Gastroesophageal sphincter (tissue), 4 donors: ENCODE measurements at regions not wholly inside any gene's neighbourhood (a gene's known extent, or its start where the extent isn't known, plus 50 kb on each side); places are given as distances from the start of the nearest gene placed in this dataset.

Experiments used
- ATAC-seq: fragments of 150-250 bp; one replicate; pipeline ENCODE4 v1.9.1; 2016; ENCODE audit warnings: mild to moderate bottlenecking, moderate library complexity
- H3K27ac ChIP-seq, 4 donors: fragments of 200-600 bp; sonication (generic) in 3 of 4; 1 replicate in 3 of 4; 2 replicates in 1 of 4; pipeline ENCODE4 v1.5.1; 2016 to 2019
- H3K27me3 ChIP-seq: fragments of 200-600 bp; sonication (generic); one replicate; pipeline ENCODE4 v1.5.1; 2019
- H3K36me3 ChIP-seq, 2 donors: fragments of 200-600 bp; sonication (generic); one replicate each; pipeline ENCODE4 v1.5.1; 2019; ENCODE audit warnings: control low read depth in 1 of 2
- H3K4me1 ChIP-seq, 3 donors: fragments of 200-600 bp; sonication (generic); 1 replicate in 2 of 3; 2 replicates in 1 of 3; pipeline ENCODE4 v1.5.1; 2016 to 2019; ENCODE audit warnings: control low read depth in 2 of 3
- H3K4me3 ChIP-seq, 2 donors: fragments of 200-600 bp; sonication (generic); one replicate each; pipeline ENCODE4 v1.5.1; 2019; ENCODE audit warnings: mild to moderate bottlenecking in 1 of 2, moderate library complexity in 1 of 2
- H3K9me3 ChIP-seq, 3 donors: fragments of 200-600 bp; sonication (generic); one replicate each; pipeline ENCODE4 v1.5.1; 2017 to 2019; ENCODE audit warnings: control low read depth in 2 of 3
- CTCF ChIP-seq, 4 experiments: fragments of 200-600 bp in 2 of 4; fragments of 450-650 bp in 2 of 4; sonication (generic) in 1 of 4; IDR thresholded peaks; one replicate each; pipeline ENCODE4 v1.5.1; 2017 to 2019; ENCODE audit warnings: antibody characterized with exemption in 4 of 4, mild to moderate bottlenecking in 2 of 4, moderate library complexity in 2 of 4
- EP300 ChIP-seq: sonication (generic); formaldehyde crosslinking; IDR thresholded peaks from one replicate; pipeline ENCODE4 v1.6.1; 2017; ENCODE audit warnings: antibody characterized with exemption, mild to moderate bottlenecking
- POLR2A ChIP-seq, 2 donors: fragments of 450-650 bp; IDR thresholded peaks; one replicate each; pipeline ENCODE4 v1.6.1; 2017; ENCODE audit warnings: antibody characterized with exemption in 2 of 2, mild to moderate bottlenecking in 2 of 2, moderate library complexity in 1 of 2
- POLR2AphosphoS5 ChIP-seq: sonication (generic); formaldehyde crosslinking; IDR thresholded peaks from one replicate; pipeline ENCODE4 v1.6.1; 2017; ENCODE audit warnings: antibody characterized with exemption
- WGBS, 2 donors: methylation state at CpG; one replicate each; pipeline ENCODE4 v1.1.5; 2018; ENCODE audit warnings: low coverage in 1 of 2; 5-methylcytosine and 5-hydroxymethylcytosine counted together

GRCh38 chr2:156691014-156691413 is 254.8 kb downstream of the GPD2 start:
- Histone ChIP-seq H3K4me1 (no peaks in the 10 kb centered on the region), H3K27ac (no peak overlapping the region), H3K4me3 (no peak overlapping the region), H3K36me3 (no peaks in the 10 kb centered on the region), H3K9me3 (no peaks in the 10 kb centered on the region), H3K27me3 (no peaks in the 10 kb centered on the region)
- WGBS, 2 donors = 62 to 85% methylated on average over 1 of the region's 1 CpG
- no peak for ATAC-seq
- TF ChIP-seq EP300 (no peak), CTCF (IDR thresholded peaks at IDR 0.05) (no peak), POLR2AphosphoS5 (no peak), POLR2A (IDR thresholded peaks at IDR 0.05) (no peak)

- H3K9me3 ChIP-seq = no peaks in the 10 kb centered on the region
- WGBS, 2 donors = 91 to 93% methylated on average over 4 of the region's 4 CpGs
- no peak overlapping the region for H3K4me3 ChIP-seq
- no peaks in the 10 kb centered on the region for H3K36me3 ChIP-seq
- no peaks in the 10 kb centered on the region for H3K4me1 ChIP-seq
- no peak overlapping the region for H3K27ac ChIP-seq
- no peaks in the 10 kb centered on the region for H3K27me3 ChIP-seq
- TF ChIP-seq EP300 (no peak), CTCF (IDR thresholded peaks at IDR 0.05) (no peak), POLR2A (IDR thresholded peaks at IDR 0.05) (no peak), POLR2AphosphoS5 (no peak)
- no peak for ATAC-seq
Observed at GRCh38 chr2:156695020-156695419, 258.8 kb downstream of the GPD2 start.

- Histone ChIP-seq H3K27me3 (no peaks in the 10 kb centered on the region), H3K4me1 (no peaks in the 10 kb centered on the region), H3K4me3 (no peak overlapping the region), H3K9me3 (no peaks in the 10 kb centered on the region), H3K36me3 (no peaks in the 10 kb centered on the region), H3K27ac (no peak overlapping the region)
- no peak for TF ChIP-seq POLR2A (IDR thresholded peaks at IDR 0.05)
- no peak for TF ChIP-seq EP300
- TF ChIP-seq POLR2AphosphoS5 = no peak
- TF ChIP-seq CTCF (IDR thresholded peaks at IDR 0.05) = no peak
- ATAC-seq = no peak
- WGBS, 2 donors = 67 to 71% methylated on average over 1 to 2 of the region's 2 CpGs
Observed at GRCh38 chr2:156695595-156695994, 259.4 kb downstream of the GPD2 start.

GRCh38 chr2:156697906-156698305 is 261.7 kb downstream of the GPD2 start:
- H3K4me1 ChIP-seq = peaks cover 0 to 7% (median 0%) of the 10 kb centered on the region in 3 donors
- no peak overlapping the region for H3K4me3 ChIP-seq
- no peak overlapping the region for H3K27ac ChIP-seq
- no peaks in the 10 kb centered on the region for H3K36me3 ChIP-seq
- ATAC-seq = no peak
- no peaks in the 10 kb centered on the region for H3K9me3 ChIP-seq
- H3K27me3 ChIP-seq = no peaks in the 10 kb centered on the region
- 100% methylated on average over 3 to 4 of the region's 4 CpGs for WGBS, 2 donors
- TF ChIP-seq CTCF (IDR thresholded peaks at IDR 0.05) (no peak), EP300 (no peak), POLR2A (IDR thresholded peaks at IDR 0.05) (no peak), POLR2AphosphoS5 (no peak)

- Histone ChIP-seq H3K36me3 (no peaks in the 10 kb centered on the region), H3K4me3 (no peak overlapping the region), H3K9me3 (no peaks in the 10 kb centered on the region), H3K27ac (no peak overlapping the region), H3K4me1 (peaks cover 0 to 21% (median 0%) of the 10 kb centered on the region in 3 donors), H3K27me3 (no peaks in the 10 kb centered on the region)
- TF ChIP-seq CTCF (IDR thresholded peaks at IDR 0.05) (no peak), EP300 (no peak), POLR2A (IDR thresholded peaks at IDR 0.05) (no peak), POLR2AphosphoS5 (no peak)
- WGBS, 2 donors = 79 to 80% methylated on average over 8 of the region's 8 CpGs
- no peak for ATAC-seq
Observed at GRCh38 chr2:156700681-156701080, 264.5 kb downstream of the GPD2 start.
